Esophagus squamous epithelium (tissue), 4 donors: ENCODE measurements at regions not wholly inside any gene's neighbourhood (a gene's known extent, or its start where the extent isn't known, plus 50 kb on each side); places are given as distances from the start of the nearest gene placed in this dataset.

Experiments
- POLR2A ChIP-seq, 4 donors: fragments of 450-650 bp; IDR thresholded peaks; one replicate each; pipeline ENCODE4 v1.6.1; 2017; ENCODE audit warnings: antibody characterized with exemption in 4 of 4, mild to moderate bottlenecking in 4 of 4, moderate library complexity in 3 of 4
- TF ChIP-seq, protein P1 (sequence below), 6 experiments: fragments of 450-650 bp in 4 of 6; fragments of 200-600 bp in 2 of 6; sonication (generic) in 2 of 6; IDR thresholded peaks; one replicate each; pipeline ENCODE4 v1.5.1; 2016 to 2019; ENCODE audit warnings: antibody characterized with exemption in 6 of 6, mild to moderate bottlenecking in 4 of 6, moderate library complexity in 4 of 6

- TF ChIP-seq, protein P1, sequence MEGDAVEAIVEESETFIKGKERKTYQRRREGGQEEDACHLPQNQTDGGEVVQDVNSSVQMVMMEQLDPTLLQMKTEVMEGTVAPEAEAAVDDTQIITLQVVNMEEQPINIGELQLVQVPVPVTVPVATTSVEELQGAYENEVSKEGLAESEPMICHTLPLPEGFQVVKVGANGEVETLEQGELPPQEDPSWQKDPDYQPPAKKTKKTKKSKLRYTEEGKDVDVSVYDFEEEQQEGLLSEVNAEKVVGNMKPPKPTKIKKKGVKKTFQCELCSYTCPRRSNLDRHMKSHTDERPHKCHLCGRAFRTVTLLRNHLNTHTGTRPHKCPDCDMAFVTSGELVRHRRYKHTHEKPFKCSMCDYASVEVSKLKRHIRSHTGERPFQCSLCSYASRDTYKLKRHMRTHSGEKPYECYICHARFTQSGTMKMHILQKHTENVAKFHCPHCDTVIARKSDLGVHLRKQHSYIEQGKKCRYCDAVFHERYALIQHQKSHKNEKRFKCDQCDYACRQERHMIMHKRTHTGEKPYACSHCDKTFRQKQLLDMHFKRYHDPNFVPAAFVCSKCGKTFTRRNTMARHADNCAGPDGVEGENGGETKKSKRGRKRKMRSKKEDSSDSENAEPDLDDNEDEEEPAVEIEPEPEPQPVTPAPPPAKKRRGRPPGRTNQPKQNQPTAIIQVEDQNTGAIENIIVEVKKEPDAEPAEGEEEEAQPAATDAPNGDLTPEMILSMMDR (IDR thresholded peaks at IDR 0.05), result no peak
- TF ChIP-seq POLR2A (IDR thresholded peaks at IDR 0.05), result no peak
Observed at GRCh38 chr10:62631241-62631640, 173.3 kb upstream of the ADO start.
